Progenitor cell of endocrine pancreas (in vitro differentiated cells): ENCODE measurements at regions not wholly inside any gene's neighbourhood (a gene's known extent, or its start where the extent isn't known, plus 50 kb on each side); places are given as distances from the start of the nearest gene placed in this dataset.

Source experiments
- DNase-seq: peaks from one replicate; pipeline ENCODE4 v3.0.0; 2021; ENCODE audit warnings: low spot score; ENCODE audit not compliant: unreplicated experiment
- H3K27ac Mint-ChIP-seq: 2 replicates; pipeline ENCODE4 v1.8.0; 2021; ENCODE audit warnings: mild to moderate bottlenecking, moderate library complexity, mixed read lengths
- H3K27me3 Mint-ChIP-seq: 2 replicates; pipeline ENCODE4 v1.8.0; 2021; ENCODE audit warnings: mixed read lengths
- H3K36me3 Mint-ChIP-seq: 2 replicates; pipeline ENCODE4 v1.8.0; 2022; ENCODE audit warnings: mixed read lengths; ENCODE audit not compliant: insufficient read depth
- H3K4me1 Mint-ChIP-seq: 2 replicates; pipeline ENCODE4 v1.8.0; 2021; ENCODE audit warnings: low read depth, mixed read lengths
- H3K4me3 Mint-ChIP-seq: 2 replicates; pipeline ENCODE4 v1.8.0; 2021; ENCODE audit warnings: low read depth, mild to moderate bottlenecking, moderate library complexity, mixed read lengths
- H3K9me3 Mint-ChIP-seq: 2 replicates; pipeline ENCODE4 v1.8.0; 2021; ENCODE audit warnings: low read depth, mixed read lengths
- TF ChIP-seq, protein P1 (sequence below): fragments of 200-600 bp; sonication (generic); IDR thresholded peaks from one replicate; pipeline ENCODE4 v1.5.0; 2021; ENCODE audit warnings: antibody characterized with exemption, mild to moderate bottlenecking; ENCODE audit not compliant: unreplicated experiment

GRCh38 chr13:24065176-24065575 lies 95.3 kb upstream of the SPATA13 start:
- peaks cover 6% of the 10 kb centered on the region for H3K27me3 Mint-ChIP-seq
- H3K27ac Mint-ChIP-seq = no peak overlapping the region
- TF ChIP-seq, protein P1, sequence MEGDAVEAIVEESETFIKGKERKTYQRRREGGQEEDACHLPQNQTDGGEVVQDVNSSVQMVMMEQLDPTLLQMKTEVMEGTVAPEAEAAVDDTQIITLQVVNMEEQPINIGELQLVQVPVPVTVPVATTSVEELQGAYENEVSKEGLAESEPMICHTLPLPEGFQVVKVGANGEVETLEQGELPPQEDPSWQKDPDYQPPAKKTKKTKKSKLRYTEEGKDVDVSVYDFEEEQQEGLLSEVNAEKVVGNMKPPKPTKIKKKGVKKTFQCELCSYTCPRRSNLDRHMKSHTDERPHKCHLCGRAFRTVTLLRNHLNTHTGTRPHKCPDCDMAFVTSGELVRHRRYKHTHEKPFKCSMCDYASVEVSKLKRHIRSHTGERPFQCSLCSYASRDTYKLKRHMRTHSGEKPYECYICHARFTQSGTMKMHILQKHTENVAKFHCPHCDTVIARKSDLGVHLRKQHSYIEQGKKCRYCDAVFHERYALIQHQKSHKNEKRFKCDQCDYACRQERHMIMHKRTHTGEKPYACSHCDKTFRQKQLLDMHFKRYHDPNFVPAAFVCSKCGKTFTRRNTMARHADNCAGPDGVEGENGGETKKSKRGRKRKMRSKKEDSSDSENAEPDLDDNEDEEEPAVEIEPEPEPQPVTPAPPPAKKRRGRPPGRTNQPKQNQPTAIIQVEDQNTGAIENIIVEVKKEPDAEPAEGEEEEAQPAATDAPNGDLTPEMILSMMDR = no peak
- no peak for DNase-seq
- no peak overlapping the region for H3K4me3 Mint-ChIP-seq
- no peaks in the 10 kb centered on the region for H3K36me3 Mint-ChIP-seq
- H3K9me3 Mint-ChIP-seq = no peaks in the 10 kb centered on the region
- H3K4me1 Mint-ChIP-seq = peaks cover 5% of the 10 kb centered on the region

- DNase-seq = no peak
- H3K9me3 Mint-ChIP-seq = no peaks in the 10 kb centered on the region
- H3K36me3 Mint-ChIP-seq = no peaks in the 10 kb centered on the region
- TF ChIP-seq, protein P1 = no peak
- H3K4me1 Mint-ChIP-seq = peaks cover 8% of the 10 kb centered on the region
- H3K27me3 Mint-ChIP-seq = peaks cover 6% of the 10 kb centered on the region
- no peak overlapping the region for H3K27ac Mint-ChIP-seq
- H3K4me3 Mint-ChIP-seq = no peak overlapping the region
These were observed 93.9 kb upstream of the SPATA13 start for GRCh38 chr13:24066405-24067295.

GRCh38 chr13:24068472-24068871 lies 92.0 kb upstream of the SPATA13 start:
- Mint-ChIP-seq H3K27ac (no peak overlapping the region), H3K27me3 (peaks cover 6% of the 10 kb centered on the region), H3K4me1 (peaks cover 10% of the 10 kb centered on the region), H3K9me3 (no peaks in the 10 kb centered on the region), H3K4me3 (no peak overlapping the region), H3K36me3 (no peaks in the 10 kb centered on the region)
- TF ChIP-seq, protein P1 = no peak
- no peak for DNase-seq

DNA sequence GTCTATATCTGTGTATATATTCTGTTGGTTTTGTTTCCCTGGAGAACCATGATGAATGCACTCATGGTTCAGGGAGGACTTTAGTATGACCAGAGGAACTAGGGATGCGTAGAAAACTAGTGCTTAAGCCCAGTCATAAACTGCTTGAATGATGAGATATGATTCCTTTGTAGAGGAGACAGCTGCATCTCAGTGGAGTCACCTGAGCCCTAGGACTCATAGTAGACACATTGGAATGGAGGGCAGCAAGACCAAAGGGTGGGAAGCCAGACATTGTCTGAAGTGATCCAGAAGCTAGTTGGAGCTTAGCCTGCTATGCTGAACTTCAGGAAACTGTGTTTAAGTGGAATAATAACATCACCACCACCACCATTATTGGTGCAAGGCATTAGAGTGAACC lies 89.5 kb upstream of the SPATA13 start:
- Mint-ChIP-seq H3K9me3 (no peaks in the 10 kb centered on the region), H3K4me1 (peaks cover 24% of the 10 kb centered on the region), H3K4me3 (no peak overlapping the region), H3K27me3 (peaks cover 3% of the 10 kb centered on the region), H3K27ac (peak overlapping the region; percentile 30), H3K36me3 (no peaks in the 10 kb centered on the region)
- no peak for DNase-seq
- TF ChIP-seq, protein P1 = no peak

DNA sequence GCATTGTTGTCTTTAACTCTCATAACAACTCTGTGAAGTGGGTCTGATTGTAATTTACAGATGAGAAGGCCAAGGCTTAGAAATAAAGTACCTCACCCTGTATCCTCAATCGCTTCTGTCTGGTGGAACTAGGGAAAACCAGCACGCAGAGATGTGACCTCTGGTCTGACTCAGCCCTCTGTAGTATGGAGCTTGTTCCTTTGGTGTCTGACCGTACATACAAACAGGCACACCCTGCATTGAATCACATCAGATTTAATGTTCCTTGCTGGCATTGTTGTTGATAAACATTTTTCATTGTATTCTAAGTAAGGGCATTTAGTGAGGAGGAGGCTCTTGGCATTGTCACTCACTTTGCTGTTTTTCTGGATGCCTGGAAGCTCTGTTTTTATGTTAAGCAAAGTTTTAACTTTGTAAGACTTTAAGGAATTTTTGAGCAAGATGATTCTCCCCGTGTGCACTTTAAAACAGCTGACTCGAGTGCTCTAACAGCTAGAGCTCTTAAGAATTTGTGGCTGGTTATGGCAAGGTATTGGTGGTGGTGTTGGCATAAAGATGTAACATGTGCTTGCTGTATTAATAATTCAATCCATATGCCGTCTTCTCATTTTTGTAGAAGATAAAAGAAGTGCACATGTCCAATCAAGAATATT lies 89.0 kb upstream of the SPATA13 start:
- TF ChIP-seq, protein P1 = no peak
- H3K9me3 Mint-ChIP-seq = no peaks in the 10 kb centered on the region
- H3K4me1 Mint-ChIP-seq = peaks cover 29% of the 10 kb centered on the region
- no peaks in the 10 kb centered on the region for H3K36me3 Mint-ChIP-seq
- no peak for DNase-seq
- peaks cover 3% of the 10 kb centered on the region for H3K27me3 Mint-ChIP-seq
- H3K4me3 Mint-ChIP-seq = no peak overlapping the region
- H3K27ac Mint-ChIP-seq = no peak overlapping the region
